AG20443 (cell line): ENCODE measurements at regions not wholly inside any gene's neighbourhood (a gene's known extent, or its start where the extent isn't known, plus 50 kb on each side); places are given as distances from the start of the nearest gene placed in this dataset.

Experiments used
- DNase-seq: peaks from one replicate; pipeline ENCODE4 v3.0.0; 2012; ENCODE audit warnings: low spot score, mixed read lengths

GRCh38 chr2:236717120-236717519, 147.5 kb downstream of the ACKR3 start:
- DNase-seq = no peak

GRCh38 chr2:236717729-236718128, 148.1 kb downstream of the ACKR3 start:
- DNase-seq = no peak

GRCh38 chr2:236718207-236718992, 148.8 kb downstream of the ACKR3 start:
- DNase-seq = no peak

- DNase-seq = no peak
Observed at GRCh38 chr2:236719192-236719635, 149.6 kb downstream of the ACKR3 start.

GRCh38 chr2:236720974-236721540, 151.4 kb downstream of the ACKR3 start:
- no peak for DNase-seq

GRCh38 chr2:236724200-236724599, 154.6 kb downstream of the ACKR3 start:
- DNase-seq = no peak

DNA sequence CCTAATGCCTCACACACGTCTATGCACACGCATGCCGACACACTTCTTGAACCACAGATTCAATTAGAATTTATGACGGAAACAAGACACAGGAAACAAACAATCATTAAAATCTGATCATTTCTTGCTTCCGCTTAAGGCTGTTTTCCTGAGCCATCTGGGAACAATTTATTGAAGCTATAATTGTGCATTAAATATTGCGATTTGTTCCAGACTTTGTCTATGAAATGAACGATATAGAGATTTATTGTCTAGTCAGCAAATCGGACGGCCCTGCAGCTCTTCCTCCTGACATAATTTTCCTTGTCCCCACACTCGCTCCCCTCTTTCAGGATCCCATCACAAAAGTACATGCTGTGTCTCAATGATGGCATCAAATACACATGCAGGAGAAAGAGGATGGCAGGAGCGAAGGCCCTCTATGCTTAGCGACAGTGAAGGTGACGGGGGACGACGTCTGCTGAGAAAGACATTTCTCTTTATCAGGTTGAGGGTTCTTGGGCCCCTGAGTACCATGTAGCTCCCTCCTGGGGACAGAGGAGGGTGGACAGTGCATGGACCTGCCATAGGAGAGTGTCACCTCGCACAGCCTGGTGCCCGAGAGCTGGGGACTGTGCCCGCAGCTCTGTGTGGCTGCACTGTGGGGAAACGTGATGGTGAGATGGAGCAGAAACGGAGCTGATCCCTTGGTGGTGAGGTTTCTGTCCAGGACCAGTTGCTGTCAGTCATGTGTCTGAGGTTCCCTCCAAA, 157.3 kb downstream of the ACKR3 start:
- no peak for DNase-seq

DNA sequence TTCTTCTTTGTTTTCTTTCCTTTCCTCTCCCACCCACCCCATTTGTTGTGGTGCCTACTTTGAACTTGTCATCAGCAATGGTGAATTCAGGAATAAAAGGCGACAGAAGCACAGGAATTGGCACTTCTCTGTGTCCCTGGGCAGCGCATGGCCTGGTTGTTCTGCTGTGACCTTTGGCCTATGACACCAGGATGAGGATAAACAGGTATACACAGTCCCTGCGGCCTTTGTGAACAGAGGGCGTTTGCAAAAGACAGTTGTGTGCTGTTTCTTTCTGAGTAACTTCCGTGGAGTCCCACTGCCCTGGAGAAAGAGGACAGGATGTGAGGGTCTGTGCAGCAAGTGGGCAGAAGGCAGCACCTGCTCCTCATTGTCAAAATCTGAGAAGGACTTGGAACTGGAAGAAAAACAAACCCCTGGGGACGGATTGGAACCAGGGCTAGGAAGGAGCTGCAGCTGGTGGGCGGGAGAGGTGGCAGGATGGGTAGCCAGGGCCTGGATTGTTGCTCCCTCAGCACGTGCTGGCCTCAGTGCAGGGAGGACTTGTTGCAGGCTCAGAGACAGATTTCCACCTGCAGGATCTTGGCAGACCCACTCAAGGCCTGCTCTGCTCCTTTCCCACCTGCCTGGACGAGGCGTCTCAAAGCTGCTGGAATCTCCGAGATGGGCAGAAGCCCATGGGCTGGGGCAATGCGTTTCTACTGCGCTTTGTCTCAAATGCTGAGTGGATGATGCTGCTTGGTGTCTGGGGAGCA, 159.5 kb downstream of the ACKR3 start:
- DNase-seq = no peak

GRCh38 chr2:236730393-236730792, 160.8 kb downstream of the ACKR3 start:
- no peak for DNase-seq

DNA sequence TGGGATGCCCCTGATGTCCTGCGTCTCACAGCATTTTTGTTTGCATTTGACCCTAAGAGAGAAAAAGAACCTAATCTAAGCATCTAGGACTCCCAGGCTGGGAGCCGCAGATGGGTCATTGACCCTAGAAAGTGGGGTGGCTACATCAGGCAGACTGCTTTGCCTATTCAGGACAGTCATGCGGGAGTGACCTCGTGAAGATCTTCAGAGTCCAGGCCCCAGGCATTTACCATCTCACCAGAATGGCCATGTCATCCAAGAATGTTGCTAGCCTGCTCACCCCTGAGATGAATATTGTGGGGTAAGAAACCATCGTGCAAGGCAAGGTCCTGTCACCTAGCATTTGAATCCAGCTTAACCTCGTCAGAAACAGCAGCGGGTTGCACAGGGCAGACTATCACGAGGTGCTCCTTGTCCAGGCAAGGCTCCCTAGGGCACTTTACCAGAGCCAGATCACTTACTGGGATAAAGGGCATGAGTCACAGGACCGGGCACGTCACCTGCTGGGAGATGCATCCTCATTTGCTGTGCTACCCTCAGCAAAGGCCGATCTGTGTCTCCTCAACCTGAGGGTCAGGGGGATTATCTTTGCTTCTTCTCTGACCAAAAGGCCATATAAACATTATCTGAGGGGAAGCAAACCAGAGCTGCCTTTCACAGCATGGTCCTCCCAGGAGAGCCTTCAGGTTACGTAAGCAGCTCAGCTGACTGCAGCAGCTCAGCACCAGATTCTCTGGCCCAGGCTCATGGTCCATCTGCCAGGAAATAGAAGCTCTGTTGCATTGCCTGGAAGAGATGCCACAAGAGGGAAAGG, 162.3 kb downstream of the ACKR3 start:
- DNase-seq = peak; percentile 81

DNA sequence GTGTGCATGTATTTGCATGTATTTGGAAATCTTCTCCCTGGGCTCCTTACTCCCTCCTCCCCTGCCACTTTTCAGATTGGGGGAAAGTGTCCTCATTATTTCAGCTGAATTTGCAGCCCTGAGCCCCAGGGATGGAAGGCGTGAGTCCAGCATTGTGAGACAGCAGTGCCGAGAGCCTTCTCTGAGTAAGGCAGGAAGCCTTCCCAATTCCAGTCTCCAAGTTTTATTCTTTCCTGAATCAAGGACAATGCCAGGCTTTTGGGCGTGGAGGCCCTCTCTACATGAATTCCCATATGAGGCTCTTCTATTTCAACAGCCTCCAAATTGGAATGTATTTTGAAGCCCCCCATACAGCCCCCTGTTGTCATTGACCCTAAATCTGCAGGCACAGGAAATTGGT, 163.5 kb downstream of the ACKR3 start:
- DNase-seq = no peak

- no peak for DNase-seq
Observed at GRCh38 chr2:236735825-236736238, 166.2 kb downstream of the ACKR3 start.

GRCh38 chr2:236738030-236738429, 168.4 kb downstream of the ACKR3 start:
- no peak for DNase-seq

DNA sequence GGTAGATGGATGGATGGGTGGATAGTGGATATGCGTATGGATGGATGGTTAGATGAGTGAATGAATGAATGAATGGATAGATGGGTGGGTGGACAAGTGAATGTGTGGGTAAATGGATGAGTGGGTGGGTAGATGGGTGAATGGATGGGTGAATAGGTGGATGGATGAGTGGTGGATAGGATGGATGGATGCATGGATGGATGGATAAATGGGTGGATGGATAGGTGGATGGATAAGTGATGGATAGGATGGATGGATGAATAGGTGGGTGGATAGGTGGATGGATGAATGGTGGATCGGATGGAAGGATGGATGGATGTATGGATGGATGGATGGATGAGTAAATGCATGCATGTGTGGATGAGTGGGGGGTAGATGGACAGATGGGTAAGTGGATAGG, 169.3 kb downstream of the ACKR3 start:
- no peak for DNase-seq

- no peak for DNase-seq
Observed at GRCh38 chr2:236739663-236740062, 170.0 kb downstream of the ACKR3 start.

GRCh38 chr2:236740506-236740905, 170.9 kb downstream of the ACKR3 start:
- no peak for DNase-seq

GRCh38 chr2:236743039-236743920, 173.7 kb downstream of the ACKR3 start:
- DNase-seq = peak; percentile 87

- DNase-seq = no peak
Observed at GRCh38 chr2:236743921-236744280, 174.3 kb downstream of the ACKR3 start.

GRCh38 chr2:236744281-236744705, 174.7 kb downstream of the ACKR3 start:
- peak; percentile 88 for DNase-seq

GRCh38 chr2:236744716-236745115, 175.1 kb downstream of the ACKR3 start:
- DNase-seq = no peak
